OCI-LY3 (cell line): ENCODE measurements at regions not wholly inside any gene's neighbourhood (a gene's known extent, or its start where the extent isn't known, plus 50 kb on each side); places are given as distances from the start of the nearest gene placed in this dataset.

Experiments
- EZH2phosphoT487 ChIP-seq: fragments of 200-600 bp; shearing (Covaris generic); IDR thresholded peaks from 2 replicates; pipeline ENCODE4 v1.6.1; 2018; ENCODE audit warnings: antibody characterized with exemption, mixed run types, low read depth
- TF ChIP-seq, protein P1 (sequence below): fragments of 200-600, 300-600 bp; sonication (generic); IDR thresholded peaks from 2 replicates; pipeline ENCODE4 v1.5.1; 2014; ENCODE audit warnings: antibody characterized with exemption, low read length, low read depth

DNA sequence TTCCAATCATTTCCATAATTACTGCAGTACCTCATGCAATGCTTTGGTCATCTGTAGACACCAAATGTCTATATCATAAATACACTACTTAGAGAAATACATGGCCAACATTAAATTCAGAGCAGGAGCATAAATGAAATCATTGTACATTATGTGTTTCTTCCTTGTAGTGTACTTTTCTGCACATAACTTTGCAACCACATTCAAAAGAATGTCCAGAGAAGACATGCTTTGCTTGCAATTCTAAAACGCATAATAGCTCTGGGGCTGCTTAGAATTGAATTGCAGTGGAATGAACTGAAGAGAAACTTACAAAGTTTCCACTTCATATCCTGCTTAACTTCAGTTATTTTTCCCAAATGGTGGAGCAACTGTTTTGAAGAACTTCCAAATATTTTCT, 664.4 kb downstream of the DSC3 start:
- TF ChIP-seq, protein P1, sequence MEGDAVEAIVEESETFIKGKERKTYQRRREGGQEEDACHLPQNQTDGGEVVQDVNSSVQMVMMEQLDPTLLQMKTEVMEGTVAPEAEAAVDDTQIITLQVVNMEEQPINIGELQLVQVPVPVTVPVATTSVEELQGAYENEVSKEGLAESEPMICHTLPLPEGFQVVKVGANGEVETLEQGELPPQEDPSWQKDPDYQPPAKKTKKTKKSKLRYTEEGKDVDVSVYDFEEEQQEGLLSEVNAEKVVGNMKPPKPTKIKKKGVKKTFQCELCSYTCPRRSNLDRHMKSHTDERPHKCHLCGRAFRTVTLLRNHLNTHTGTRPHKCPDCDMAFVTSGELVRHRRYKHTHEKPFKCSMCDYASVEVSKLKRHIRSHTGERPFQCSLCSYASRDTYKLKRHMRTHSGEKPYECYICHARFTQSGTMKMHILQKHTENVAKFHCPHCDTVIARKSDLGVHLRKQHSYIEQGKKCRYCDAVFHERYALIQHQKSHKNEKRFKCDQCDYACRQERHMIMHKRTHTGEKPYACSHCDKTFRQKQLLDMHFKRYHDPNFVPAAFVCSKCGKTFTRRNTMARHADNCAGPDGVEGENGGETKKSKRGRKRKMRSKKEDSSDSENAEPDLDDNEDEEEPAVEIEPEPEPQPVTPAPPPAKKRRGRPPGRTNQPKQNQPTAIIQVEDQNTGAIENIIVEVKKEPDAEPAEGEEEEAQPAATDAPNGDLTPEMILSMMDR, result no peak
- TF ChIP-seq EZH2phosphoT487, result no peak
